ENCODE measurements at regions not wholly inside any gene's neighbourhood (a gene's known extent, or its start where the extent isn't known, plus 50 kb on each side); places are given as distances from the start of the nearest gene placed in this dataset.
A peak's percentile ranks its signal among the peaks of the same experiment; 100 is the strongest.
"Not testable (repeated sequence)": the region's sequence is repeated elsewhere in the genome, so short reads cannot be mapped to it uniquely, and the experiment has no call there.

DNA sequence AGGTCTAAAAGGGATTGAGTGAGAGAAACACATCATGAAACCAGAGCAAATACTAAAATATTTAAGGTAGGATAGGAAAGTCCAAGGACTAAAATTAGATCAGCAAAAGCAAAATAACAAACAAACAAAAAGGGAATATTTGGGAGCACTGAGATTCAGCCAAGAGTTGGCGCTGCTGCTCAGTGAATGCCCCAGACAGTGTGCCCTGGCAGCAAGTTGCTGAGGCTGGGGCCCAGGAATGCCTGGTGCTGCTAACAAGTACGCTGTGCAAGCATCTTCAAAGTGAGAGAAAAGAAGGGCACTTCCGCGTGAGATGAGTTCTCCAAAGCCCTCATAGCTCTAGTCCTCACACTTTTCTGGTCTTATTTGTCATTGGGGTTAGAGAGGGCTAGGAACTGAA, 603.3 kb downstream of the EFNA5 start:
- no peak for DNase-seq

DNA sequence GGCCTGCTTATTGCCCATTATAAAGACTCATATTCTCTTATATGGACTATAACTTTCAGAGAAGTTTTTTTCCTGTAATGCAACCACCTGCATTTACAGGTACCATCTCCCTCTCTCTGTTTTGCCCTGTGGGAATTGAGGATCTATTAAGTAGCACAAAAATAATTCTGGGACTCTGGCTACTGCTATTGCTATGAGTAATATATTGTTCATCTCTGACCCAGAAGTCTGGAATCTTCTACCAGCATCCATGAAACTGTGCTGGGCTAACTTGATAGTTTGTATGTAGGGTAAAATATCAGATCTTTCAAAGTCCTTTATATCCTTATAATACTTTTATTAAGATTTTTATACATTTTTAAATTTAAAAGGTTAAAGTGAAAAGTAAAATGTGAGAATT, 607.2 kb downstream of the EFNA5 start:
- peak; percentile 39 for DNase-seq

GRCh38 chr5:107058803-107059202, 611.9 kb downstream of the EFNA5 start:
- DNase-seq: no peak

- no peak for DNase-seq
These were observed 612.5 kb downstream of the EFNA5 start for GRCh38 chr5:107058235-107058634.

DNA sequence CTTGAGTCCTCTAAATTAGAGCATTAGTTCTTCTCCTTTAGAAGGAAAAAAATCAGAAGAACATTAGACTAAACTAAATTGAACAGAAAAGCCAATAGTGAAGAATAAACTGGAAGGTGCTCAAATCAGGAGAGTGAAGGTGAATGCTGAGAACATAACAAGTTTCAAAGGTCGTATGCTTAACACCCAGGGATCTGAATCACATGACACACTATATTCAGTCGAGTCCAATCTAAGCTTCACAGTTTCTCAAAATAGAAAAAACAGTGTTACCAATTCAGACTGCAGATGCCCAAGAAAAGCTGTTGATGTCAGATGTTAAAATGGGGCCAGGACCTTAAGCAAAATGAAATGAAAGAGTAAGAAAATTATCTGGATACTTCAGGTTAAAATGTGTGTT, 614.5 kb downstream of the EFNA5 start:
- no peak for DNase-seq

- no peak for DNase-seq
These were observed 623.7 kb downstream of the EFNA5 start for GRCh38 chr5:107047048-107047447.

- DNase-seq: no peak
These were observed 627.1 kb downstream of the EFNA5 start for GRCh38 chr5:107043665-107044064.

DNA sequence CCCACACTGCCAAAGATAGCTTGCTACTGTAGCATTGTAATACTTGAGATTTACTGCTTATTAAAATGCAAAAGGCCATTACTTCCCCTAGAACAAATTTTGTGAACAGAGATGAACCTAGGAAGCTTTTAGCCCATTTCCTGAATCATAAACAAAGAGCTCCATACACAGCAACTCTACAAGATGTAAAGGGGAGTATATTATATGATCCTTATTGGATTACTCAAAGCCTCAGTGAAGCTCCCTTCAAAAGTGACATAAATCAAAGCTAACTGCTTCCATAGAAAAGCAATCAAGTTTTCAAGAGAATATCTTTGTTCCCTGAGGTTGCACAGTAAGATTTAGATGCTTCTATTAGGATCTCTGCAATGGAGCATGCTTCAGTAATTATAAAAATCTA, 629.8 kb downstream of the EFNA5 start:
- DNase-seq: no peak

DNA sequence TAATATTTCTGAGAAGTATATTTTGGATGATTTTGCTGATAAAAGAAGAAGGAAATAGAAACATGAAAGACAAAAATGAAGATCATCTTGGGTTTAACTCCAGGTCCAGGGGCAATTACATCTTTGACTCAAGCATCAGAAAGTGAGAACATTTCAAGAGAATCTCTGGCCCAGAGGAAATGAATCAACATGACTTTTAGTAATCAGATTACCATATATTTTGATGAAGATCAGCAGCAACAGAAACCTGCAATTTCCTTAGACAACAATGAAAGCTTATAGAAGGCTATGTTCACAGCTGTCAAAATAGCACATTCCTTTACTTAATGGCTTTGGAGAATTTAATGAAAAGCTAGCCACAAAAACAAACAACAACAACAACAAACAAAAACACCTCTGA, 638.1 kb downstream of the EFNA5 start:
- no peak for DNase-seq

- no peak for DNase-seq
These were observed 641.8 kb downstream of the EFNA5 start for GRCh38 chr5:107028938-107029337.

- no peak for DNase-seq
These were observed 644.8 kb downstream of the EFNA5 start for GRCh38 chr5:107025712-107026497.

DNA sequence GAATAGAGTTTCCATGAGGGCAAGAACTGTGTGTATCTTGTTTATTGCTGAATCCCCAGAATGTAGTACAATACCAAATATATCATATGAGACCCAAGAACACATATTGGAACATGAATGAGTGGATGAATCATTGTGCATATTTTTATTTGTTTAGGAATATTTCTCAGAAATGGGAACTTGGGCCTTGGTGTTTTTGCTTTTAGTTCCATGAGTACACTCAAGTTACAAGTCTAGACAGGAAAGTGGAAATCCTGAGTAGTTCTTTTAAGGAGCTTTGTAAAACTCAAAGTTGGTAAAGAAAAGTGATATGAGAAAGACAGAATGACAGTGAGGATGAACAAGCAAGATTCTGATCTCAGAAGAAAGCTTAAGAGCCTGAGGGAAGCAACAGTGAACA, 647.0 kb downstream of the EFNA5 start:
- no peak for DNase-seq

DNA sequence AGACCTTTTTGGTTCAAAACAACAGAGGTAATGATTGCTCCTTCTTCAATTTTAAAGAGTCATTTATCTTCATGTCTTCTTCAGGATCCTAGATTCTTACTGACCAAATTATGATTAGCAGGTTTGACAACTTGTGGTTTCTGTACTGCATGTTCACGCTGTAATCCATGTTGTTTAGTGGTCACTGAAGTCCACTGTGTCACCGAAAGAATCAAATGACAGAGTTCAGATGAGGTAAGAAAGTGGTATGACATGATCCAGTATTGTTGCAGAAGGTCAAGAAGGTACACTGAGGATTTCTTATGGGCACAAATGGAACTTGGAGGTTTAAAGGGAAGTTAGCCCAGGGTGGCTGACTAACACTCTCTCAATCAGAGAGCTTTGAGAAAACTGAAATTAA, 649.2 kb downstream of the EFNA5 start:
- DNase-seq: no peak

DNA sequence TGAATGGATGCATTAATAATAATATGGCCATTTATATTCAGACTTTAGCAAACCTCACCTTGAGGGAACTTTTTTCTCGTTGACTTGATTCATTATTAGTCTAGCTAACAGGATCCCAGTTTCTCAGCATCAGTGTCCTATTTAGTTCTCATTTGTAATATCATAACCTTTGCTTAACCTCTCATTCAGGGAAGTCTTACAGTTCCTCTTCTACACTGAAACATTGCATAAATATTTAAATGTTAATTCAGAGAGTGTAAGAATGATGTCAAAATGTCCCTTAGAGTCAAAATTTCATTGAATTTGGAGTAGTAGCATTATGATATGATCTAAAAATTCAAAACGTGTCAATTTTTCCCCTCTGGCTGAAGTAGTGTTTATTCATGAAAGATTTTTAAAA, 650.1 kb downstream of the EFNA5 start:
- no peak for DNase-seq

GRCh38 chr5:107017616-107018015, 653.1 kb downstream of the EFNA5 start:
- no peak for DNase-seq

DNA sequence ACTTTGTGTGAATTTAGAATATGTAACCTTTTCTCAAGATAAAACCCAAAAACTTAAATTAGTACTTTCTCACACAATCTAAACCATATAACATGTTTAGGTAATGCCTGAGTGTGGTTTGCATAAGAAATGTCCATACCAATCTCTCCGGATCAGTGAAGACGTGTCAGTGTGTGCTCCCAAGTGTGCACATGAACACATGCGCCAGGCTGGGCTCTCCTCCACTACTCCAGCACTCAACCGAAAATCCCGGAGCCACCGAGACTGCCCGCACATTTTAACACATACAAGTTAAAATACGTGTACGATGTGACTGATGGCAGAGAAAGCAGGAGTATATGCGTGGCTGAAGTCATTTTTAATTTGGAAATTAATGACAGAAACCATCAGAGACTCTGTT, 658.4 kb downstream of the EFNA5 start:
- DNase-seq: no peak

DNA sequence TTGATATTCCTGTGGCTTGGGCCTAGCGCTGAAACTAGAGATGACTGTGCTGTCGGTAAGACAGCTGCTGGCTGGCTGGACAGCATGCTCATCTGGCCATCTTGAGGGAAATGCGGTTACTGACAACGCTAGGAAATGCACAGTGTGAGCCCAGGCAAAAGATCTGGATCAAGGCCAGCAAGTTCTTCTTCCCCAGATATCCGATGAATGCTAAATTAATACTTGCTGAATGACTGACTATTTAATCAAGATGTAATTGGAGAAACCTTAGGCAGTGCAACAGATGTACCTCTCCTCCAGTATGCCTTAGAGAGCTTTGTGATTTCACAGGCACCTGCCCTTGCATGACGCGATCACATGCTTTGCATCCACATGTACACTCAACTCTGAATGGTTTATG, 659.1 kb downstream of the EFNA5 start:
- no peak for DNase-seq

DNA sequence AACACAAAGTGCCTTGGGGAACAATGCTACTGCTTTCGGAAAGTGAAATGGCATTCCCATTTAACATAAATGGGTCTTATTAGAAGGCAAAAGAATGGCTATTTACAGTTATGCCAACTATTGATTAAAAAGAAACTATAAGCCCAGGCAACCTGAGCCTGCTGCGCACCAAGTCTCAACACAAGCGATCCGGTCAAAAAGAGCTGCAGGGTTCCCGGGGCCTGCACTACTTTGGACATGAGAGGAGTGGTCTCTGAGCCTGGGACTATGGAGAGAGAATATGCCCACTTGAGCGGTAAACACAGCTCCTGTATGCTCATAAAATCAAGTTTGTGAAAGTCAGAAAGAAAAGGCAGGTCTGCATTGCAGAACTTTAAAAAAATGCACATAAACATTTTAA, 660.7 kb downstream of the EFNA5 start:
- no peak for DNase-seq

DNA sequence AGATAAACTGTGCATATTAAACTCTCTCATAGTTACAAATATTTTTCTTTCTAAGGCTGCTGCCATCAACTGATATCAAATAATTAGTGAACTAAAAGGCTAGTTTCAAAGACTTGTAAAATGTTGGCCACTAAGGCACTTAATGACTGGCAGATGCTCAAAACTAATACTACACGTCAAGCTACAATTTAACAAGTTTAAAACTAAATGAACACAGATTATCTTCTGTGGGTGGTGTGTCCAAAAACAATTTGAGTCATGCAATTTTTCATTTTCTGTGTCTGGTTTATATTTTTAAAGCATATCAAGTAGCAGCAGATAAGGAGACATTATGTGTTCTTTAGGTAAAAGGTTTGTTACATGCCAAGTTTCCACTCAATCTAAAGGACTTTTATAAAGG, 665.1 kb downstream of the EFNA5 start:
- no peak for DNase-seq

GRCh38 chr5:107005161-107005560, 665.6 kb downstream of the EFNA5 start:
- DNase-seq: no peak

GRCh38 chr5:107002115-107002514, 668.6 kb downstream of the EFNA5 start:
- DNase-seq: no peak

DNA sequence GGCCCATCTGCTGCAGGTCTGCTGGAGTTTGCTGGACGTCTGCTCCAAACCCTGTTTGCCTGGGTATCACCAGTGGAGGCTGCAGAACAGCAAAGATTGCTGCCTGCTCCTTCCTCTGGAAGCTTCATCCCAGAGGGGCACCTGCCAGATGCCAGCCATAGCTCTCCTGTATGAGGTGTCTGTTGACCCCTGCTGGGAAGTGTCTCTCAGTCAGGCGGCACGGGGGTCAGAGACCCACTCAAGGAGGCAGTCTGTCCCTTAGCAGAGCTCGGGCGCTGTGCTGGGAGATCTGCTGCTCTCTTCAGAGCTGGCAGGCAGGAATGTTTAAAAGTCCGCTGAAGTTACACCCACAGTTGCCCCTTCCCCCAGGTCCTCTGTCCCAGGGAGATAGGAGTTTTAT, 671.2 kb downstream of the EFNA5 start:
- DNase-seq: not testable (repeated sequence)

- DNase-seq: no peak
These were observed 684.7 kb downstream of the EFNA5 start for GRCh38 chr5:106986006-106986405.

DNA sequence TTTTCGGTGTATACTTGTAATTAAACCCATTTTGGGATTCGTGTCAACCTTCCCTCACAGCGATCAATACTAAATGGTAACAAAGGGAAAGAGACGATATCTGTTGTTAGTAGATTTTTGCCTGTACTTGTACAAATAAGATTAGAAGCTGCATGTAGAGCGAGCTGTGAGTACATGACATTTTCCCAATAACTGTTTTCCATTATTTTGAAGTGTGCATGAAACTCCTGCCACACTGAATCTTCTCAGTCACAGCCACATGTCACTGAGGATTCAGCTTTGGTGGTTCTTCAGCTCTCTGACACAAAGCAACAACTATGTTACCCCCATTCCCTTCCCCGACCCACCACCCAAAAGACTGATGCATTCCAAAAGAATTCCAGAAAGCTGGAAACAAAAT, 685.6 kb downstream of the EFNA5 start:
- DNase-seq: no peak

DNA sequence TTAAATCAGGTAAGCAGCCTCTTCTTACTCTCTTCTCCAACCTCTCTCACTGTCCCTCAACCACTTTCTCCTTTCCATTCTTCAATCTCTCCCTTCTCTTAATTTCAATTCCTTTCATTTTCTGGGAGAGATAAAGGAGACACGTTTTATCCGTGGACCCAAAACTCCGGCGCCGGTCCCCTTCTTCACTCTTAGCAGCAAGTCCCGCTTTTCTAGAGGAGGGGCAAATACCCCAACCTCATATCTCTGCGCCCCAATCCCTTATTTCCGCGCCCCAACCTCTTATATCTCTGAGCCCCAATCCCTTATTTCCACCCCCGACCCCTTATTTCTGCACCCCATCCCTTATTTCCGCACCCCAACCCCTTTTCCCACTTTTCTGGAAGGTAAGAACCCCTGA, 691.6 kb downstream of the EFNA5 start:
- not testable (repeated sequence) for DNase-seq

Measured in fibroblast of skin of back (primary cell).